Neuronal stem cell (in vitro differentiated cells): ENCODE measurements at regions not wholly inside any gene's neighbourhood (a gene's known extent, or its start where the extent isn't known, plus 50 kb on each side); places are given as distances from the start of the nearest gene placed in this dataset.

ENCODE experiments used
- DNase-seq: peaks from one replicate; pipeline ENCODE4 v3.0.0-alpha.2; 2013; ENCODE audit warnings: low spot score
- H2AFZ ChIP-seq: one replicate; pipeline ENCODE4 v1.6.1; 2013; ENCODE audit warnings: mild to moderate bottlenecking, low read length, inconsistent platforms
- H2AK5ac ChIP-seq: 2 replicates; pipeline ENCODE4 v1.6.1; 2013; ENCODE audit warnings: low read depth, mild to moderate bottlenecking, inconsistent platforms, low read length, moderate library complexity, mixed read lengths
- H2BK120ac ChIP-seq: 2 replicates; pipeline ENCODE4 v1.6.1; 2013; ENCODE audit warnings: low read depth, mild to moderate bottlenecking, inconsistent platforms, low read length, moderate library complexity, mixed read lengths
- H2BK12ac ChIP-seq: one replicate; pipeline ENCODE4 v1.6.1; 2013; ENCODE audit warnings: low read length, inconsistent platforms
- H2BK15ac ChIP-seq: 2 replicates; pipeline ENCODE4 v1.6.1; 2013; ENCODE audit warnings: mild to moderate bottlenecking, low read length, inconsistent platforms, mixed read lengths
- H2BK5ac ChIP-seq: one replicate; pipeline ENCODE4 v1.6.1; 2013; ENCODE audit warnings: inconsistent platforms, mild to moderate bottlenecking, low read length, moderate library complexity
- H3K14ac ChIP-seq: one replicate; pipeline ENCODE4 v1.6.1; 2013; ENCODE audit warnings: low read length, inconsistent platforms
- H3K18ac ChIP-seq: 2 replicates; pipeline ENCODE4 v1.6.1; 2013; ENCODE audit warnings: low read length, inconsistent platforms
- H3K23ac ChIP-seq: 2 replicates; pipeline ENCODE4 v1.6.1; 2013; ENCODE audit warnings: low read depth, mild to moderate bottlenecking, mixed read lengths, low read length, inconsistent platforms; ENCODE audit not compliant: poor library complexity
- H3K27ac ChIP-seq: replicated peaks from 3 replicates; pipeline ENCODE4 v1.5.1; 2013; ENCODE audit warnings: low read length, inconsistent platforms
- H3K27me3 ChIP-seq, 3 experiments: 2 replicates each; pipeline ENCODE4 v1.6.1; 2013; ENCODE audit warnings: low read length in 3 of 3, mild to moderate bottlenecking in 2 of 3, inconsistent platforms in 1 of 3, low read depth in 1 of 3, mixed read lengths in 1 of 3, moderate library complexity in 1 of 3; ENCODE audit not compliant: control insufficient read depth in 3 of 3, insufficient read depth in 3 of 3
- H3K36me3 ChIP-seq, 2 donors: replicated peaks in 1 of 2; 2 replicates each; pipeline ENCODE4 v1.6.1; 2013; ENCODE audit warnings: low read length in 2 of 2; ENCODE audit not compliant: control insufficient read depth in 2 of 2, insufficient read depth in 2 of 2
- H3K4ac ChIP-seq: 2 replicates; pipeline ENCODE4 v1.6.1; 2013; ENCODE audit warnings: inconsistent platforms, mild to moderate bottlenecking, low read length, moderate library complexity
- H3K4me1 ChIP-seq, 2 donors: 1 replicate in 1 of 2; 2 replicates in 1 of 2; pipeline ENCODE4 v1.6.1; 2013; ENCODE audit warnings: low read length in 2 of 2, low read depth in 1 of 2; ENCODE audit not compliant: control insufficient read depth in 2 of 2, insufficient read depth in 1 of 2
- H3K4me2 ChIP-seq: one replicate; pipeline ENCODE4 v1.6.1; 2013; ENCODE audit warnings: mild to moderate bottlenecking, low read length, inconsistent platforms; ENCODE audit not compliant: insufficient read depth, poor library complexity, severe bottlenecking
- H3K4me3 ChIP-seq, 2 donors: 2 replicates each; pipeline ENCODE4 v1.5.1; 2013; ENCODE audit warnings: low read length in 2 of 2, mild to moderate bottlenecking in 2 of 2, inconsistent platforms in 1 of 2, moderate library complexity in 1 of 2
- H3K79me1 ChIP-seq: one replicate; pipeline ENCODE4 v1.6.1; 2013; ENCODE audit warnings: low read depth, mild to moderate bottlenecking, inconsistent platforms, low read length, moderate library complexity
- H3K9ac ChIP-seq: one replicate; pipeline ENCODE4 v1.6.1; 2013; ENCODE audit warnings: mild to moderate bottlenecking, low read depth, low read length, inconsistent platforms; ENCODE audit not compliant: poor library complexity
- H3K9me3 ChIP-seq, 2 donors: replicated peaks in 1 of 2; 2 replicates each; pipeline versions ENCODE3 to v1.6.1; 2013; ENCODE audit warnings: low read length in 2 of 2, mild to moderate bottlenecking in 2 of 2, inconsistent platforms in 1 of 2, low read depth in 1 of 2, mixed read lengths in 1 of 2, moderate library complexity in 1 of 2; ENCODE audit not compliant: control insufficient read depth in 2 of 2, insufficient read depth in 1 of 2
- H4K8ac ChIP-seq: one replicate; pipeline ENCODE4 v1.6.1; 2013; ENCODE audit warnings: low read depth, mild to moderate bottlenecking, inconsistent platforms, low read length, moderate library complexity
- H4K91ac ChIP-seq: one replicate; pipeline ENCODE4 v1.6.1; 2013; ENCODE audit warnings: low read length, low read depth, mild to moderate bottlenecking, inconsistent platforms; ENCODE audit not compliant: poor library complexity
- WGBS, 2 donors: extraction: QIAGEN DNeasy Blood & Tissue Kit; methylation state at CpG; one replicate each; pipeline ENCODE4 v1.1.7; 2013; ENCODE audit warnings: missing lambda C conversion rate in 2 of 2, mixed read lengths in 1 of 2; ENCODE audit not compliant: insufficient read length in 2 of 2, insufficient replicate concordance in 1 of 2; ENCODE audit errors: extremely low coverage in 2 of 2; 5-methylcytosine and 5-hydroxymethylcytosine counted together

- Histone ChIP-seq H3K4me1 (peaks cover 3 to 17% of the 10 kb centered on the region in 2 donors), H3K18ac (no peak overlapping the region), H3K9me3 (peaks cover 0 to 28% of the 10 kb centered on the region in 2 donors), H2BK5ac (no peak overlapping the region), H3K4ac (no peak overlapping the region), H3K27ac (no peak overlapping the region), H4K91ac (no peak overlapping the region), H4K8ac (no peak overlapping the region), H2AFZ (no peak overlapping the region), H3K36me3 (no peaks in the 10 kb centered on the region), H3K4me3 (no peak overlapping the region), H3K4me2 (no peak overlapping the region), H2AK5ac (no peak overlapping the region), H3K23ac (no peak overlapping the region), H3K27me3 (no peaks in the 10 kb centered on the region), H3K14ac (no peak overlapping the region), H2BK120ac (no peak overlapping the region), H3K79me1 (no peaks in the 10 kb centered on the region), H2BK15ac (no peak overlapping the region), H3K9ac (no peak overlapping the region), H2BK12ac (no peak overlapping the region)
- no peak for DNase-seq
- no CpG with 5 or more reads among the region's 1 CpG for WGBS, 2 donors
Observed at GRCh38 chr2:160730296-160730995, 236.8 kb upstream of the RBMS1 start.

- Histone ChIP-seq H4K91ac (no peak overlapping the region), H3K4ac (no peak overlapping the region), H3K4me1 (peaks cover 3 to 17% of the 10 kb centered on the region in 2 donors), H3K4me2 (no peak overlapping the region), H3K27ac (peak overlapping the region; percentile 34), H3K4me3 (no peak overlapping the region), H2BK12ac (no peak overlapping the region), H3K9ac (no peak overlapping the region), H2BK15ac (no peak overlapping the region), H2BK5ac (no peak overlapping the region), H3K36me3 (no peaks in the 10 kb centered on the region), H3K14ac (no peak overlapping the region), H3K79me1 (no peaks in the 10 kb centered on the region), H3K9me3 (peaks cover 0 to 19% of the 10 kb centered on the region in 2 donors), H2AK5ac (no peak overlapping the region), H3K23ac (no peak overlapping the region), H2BK120ac (no peak overlapping the region), H2AFZ (no peak overlapping the region), H3K27me3 (no peaks in the 10 kb centered on the region), H3K18ac (no peak overlapping the region), H4K8ac (no peak overlapping the region)
- DNase-seq: no peak
Observed at GRCh38 chr2:160731415-160731814, 237.8 kb upstream of the RBMS1 start.

- Histone ChIP-seq H3K4me2 (no peak overlapping the region), H2AK5ac (no peak overlapping the region), H4K8ac (no peak overlapping the region), H2AFZ (no peak overlapping the region), H3K79me1 (no peaks in the 10 kb centered on the region), H4K91ac (no peak overlapping the region), H3K4me3 (no peak overlapping the region), H3K27ac (no peak overlapping the region), H3K9me3 (peaks cover 0 to 14% of the 10 kb centered on the region in 2 donors), H3K23ac (no peak overlapping the region), H2BK120ac (no peak overlapping the region), H3K18ac (no peak overlapping the region), H2BK5ac (no peak overlapping the region), H3K14ac (no peak overlapping the region), H2BK15ac (no peak overlapping the region), H3K27me3 (no peaks in the 10 kb centered on the region), H3K36me3 (no peaks in the 10 kb centered on the region), H3K4me1 (peaks cover 5 to 21% of the 10 kb centered on the region in 2 donors), H3K9ac (no peak overlapping the region), H2BK12ac (no peak overlapping the region), H3K4ac (no peak overlapping the region)
- DNase-seq: no peak
Observed at GRCh38 chr2:160731856-160732255, 238.2 kb upstream of the RBMS1 start.

- Histone ChIP-seq H3K9me3 (peaks cover 0 to 8% of the 10 kb centered on the region in 2 donors), H3K4me2 (no peak overlapping the region), H4K8ac (no peak overlapping the region), H3K27ac (no peak overlapping the region), H2AK5ac (no peak overlapping the region), H2BK5ac (no peak overlapping the region), H3K14ac (no peak overlapping the region), H3K18ac (no peak overlapping the region), H3K23ac (no peak overlapping the region), H2AFZ (no peak overlapping the region), H3K79me1 (no peaks in the 10 kb centered on the region), H3K27me3 (no peaks in the 10 kb centered on the region), H2BK12ac (no peak overlapping the region), H2BK15ac (no peak overlapping the region), H3K9ac (no peak overlapping the region), H3K4ac (no peak overlapping the region), H3K4me1 (peaks cover 6 to 28% of the 10 kb centered on the region in 2 donors), H2BK120ac (no peak overlapping the region), H3K4me3 (no peak overlapping the region), H3K36me3 (no peaks in the 10 kb centered on the region), H4K91ac (no peak overlapping the region)
- DNase-seq: no peak
Observed at GRCh38 chr2:160735696-160736095, 242.1 kb upstream of the RBMS1 start.
